BJ (cell line): ENCODE measurements at regions not wholly inside any gene's neighbourhood (a gene's known extent, or its start where the extent isn't known, plus 50 kb on each side); places are given as distances from the start of the nearest gene placed in this dataset.

Experiments used
- CTCF ChIA-PET: fragments of 350-600 bp; formaldehyde crosslinking; extraction: SDS; loops from one replicate; lab custom pipeline; 2021; ENCODE audit warnings: antibody characterized with exemption, inconsistent platforms; lab: Yijun Ruan, JAX
- POLR2A ChIA-PET: fragments of 300-600 bp; sonication (Branson Sonifier 250); formaldehyde crosslinking; extraction: SDS; loops from one replicate; lab custom pipeline; 2021; ENCODE audit warnings: antibody characterized with exemption; lab: Charles Lee
- DNase-seq: peaks from one replicate; pipeline ENCODE4 v3.0.0-alpha.2; 2011; ENCODE audit warnings: low read depth
- H3K27me3 ChIP-seq: 2 replicates; pipeline ENCODE4 v1.6.0; 2011; ENCODE audit warnings: low read length; ENCODE audit not compliant: control insufficient read depth, insufficient read depth
- H3K36me3 ChIP-seq: 2 replicates; pipeline ENCODE4 v1.5.1; 2011; ENCODE audit warnings: low read length; ENCODE audit not compliant: control insufficient read depth, insufficient read depth
- H3K4me3 ChIP-seq: 2 replicates; pipeline ENCODE4 v1.5.1; 2011; ENCODE audit warnings: low read depth, mild to moderate bottlenecking, control low read depth, low read length
- CTCF ChIP-seq: IDR thresholded peaks from 2 replicates; pipeline ENCODE4 v1.5.1; 2011; ENCODE audit warnings: low read depth, mild to moderate bottlenecking, control low read depth, inconsistent platforms, low read length, moderate library complexity; ENCODE audit not compliant: insufficient read depth

GRCh38 chr22:19634226-19634975, 79.9 kb upstream of the SEPTIN5 start:
- no peak for TF ChIP-seq CTCF
- Histone ChIP-seq H3K27me3 (peaks cover 5% of the 10 kb centered on the region), H3K4me3 (no peak overlapping the region), H3K36me3 (no peaks in the 10 kb centered on the region)
- CTCF ChIA-PET = interaction anchor here (0.6 to 1.4 kb wide), 3 partner anchors 31 to 263 kb away, joined by 3 to 4 read pairs (median 3); no protein-coding TSS in a partner anchor
- DNase-seq = no peak
- POLR2A ChIA-PET = no interaction called here

GRCh38 chr22:19635644-19636043, 78.7 kb upstream of the SEPTIN5 start:
- POLR2A ChIA-PET = no interaction called here
- H3K36me3 ChIP-seq = no peaks in the 10 kb centered on the region
- H3K27me3 ChIP-seq = peaks cover 10% of the 10 kb centered on the region
- no peak overlapping the region for H3K4me3 ChIP-seq
- CTCF ChIA-PET = no interaction called here
- no peak for TF ChIP-seq CTCF
- no peak for DNase-seq

- TF ChIP-seq CTCF = no peak
- CTCF ChIA-PET = no interaction called here
- Histone ChIP-seq H3K27me3 (peaks cover 12% of the 10 kb centered on the region), H3K36me3 (no peaks in the 10 kb centered on the region), H3K4me3 (no peak overlapping the region)
- POLR2A ChIA-PET = no interaction called here
- DNase-seq = no peak
These were observed 77.5 kb upstream of the SEPTIN5 start for GRCh38 chr22:19636696-19637407.

- H3K4me3 ChIP-seq = no peak overlapping the region
- POLR2A ChIA-PET = no interaction called here
- TF ChIP-seq CTCF = no peak
- no peaks in the 10 kb centered on the region for H3K36me3 ChIP-seq
- H3K27me3 ChIP-seq = peaks cover 12% of the 10 kb centered on the region
- no peak for DNase-seq
- CTCF ChIA-PET = interaction anchor here (2.7 kb wide), 1 partner anchor 8 kb away, joined by 17 read pairs; no protein-coding TSS in a partner anchor
These were observed 76.7 kb upstream of the SEPTIN5 start for GRCh38 chr22:19637408-19638281.
